HepG2 (cell line): ENCODE measurements at regions not wholly inside any gene's neighbourhood (a gene's known extent, or its start where the extent isn't known, plus 50 kb on each side); places are given as distances from the start of the nearest gene placed in this dataset.

Experiments
- ATAC-seq: fragments of 200-7000 bp; cut with Tn5 transposase; 3 replicates; pipeline ENCODE4 v1.9.1; 2020; ENCODE audit warnings: mild to moderate bottlenecking, moderate library complexity
- BruUV-seq: library from RNA; stranded (reverse); fragments of 400-500 nt; replicated peaks from 2 replicates; lab custom pipeline; 2021; lab: Mats Ljungman, UMichigan
- CTCF ChIA-PET: fragments of 300-600 bp; formaldehyde crosslinking; extraction: SDS; loops from one replicate; lab custom pipeline; 2021; ENCODE audit warnings: low total read pairs, inconsistent platforms, low intra/inter-chr PET ratio; lab: Yijun Ruan, JAX
- POLR2A ChIA-PET: fragments of 350-600 bp; sonication (Branson Sonifier 250); formaldehyde crosslinking; loops from one replicate; lab custom pipeline; 2020; ENCODE audit warnings: antibody characterized with exemption, inconsistent platforms; lab: Yijun Ruan, JAX
- DNase-seq: peaks from one replicate; pipeline ENCODE4 v3.0.0-alpha.2; 2015; ENCODE audit warnings: low spot score
- FAIRE-seq: peaks from 3 replicates; lab custom pipeline; 2011; peaks lifted over from hg19 to GRCh38; lab: Jason Lieb, UNC
- H2AFZ ChIP-seq: one replicate; pipeline ENCODE4 v1.6.1; 2011; ENCODE audit warnings: low read length, inconsistent platforms
- H3K27ac ChIP-seq: fragments of 300-600 bp; 3 replicates; pipeline ENCODE4 v1.8.0; 2011; ENCODE audit warnings: mixed run types, mild to moderate bottlenecking, mixed read lengths, low read length, inconsistent platforms; ENCODE audit not compliant: insufficient read depth; ENCODE audit errors: extremely low read length
- H3K27me3 ChIP-seq, 2 experiments: fragments of 200-600 bp in 1 of 2; 2 replicates in 1 of 2; 3 replicates in 1 of 2; pipeline versions ENCODE4 v1.6.0 to v1.8.0; 2011; ENCODE audit warnings: low read length in 2 of 2, mild to moderate bottlenecking in 2 of 2, moderate library complexity in 2 of 2, inconsistent platforms in 1 of 2; ENCODE audit not compliant: insufficient read depth in 2 of 2, control insufficient read depth in 1 of 2
- H3K36me3 ChIP-seq, 2 experiments: fragments of 200-600 bp in 1 of 2; replicated peaks in 1 of 2; 2 replicates in 1 of 2; 3 replicates in 1 of 2; pipeline versions ENCODE4 v1.5.1 to v1.8.0; 2011; ENCODE audit warnings: low read length in 2 of 2, inconsistent platforms in 1 of 2; ENCODE audit not compliant: insufficient read depth in 2 of 2, control insufficient read depth in 1 of 2
- H3K4me1 ChIP-seq: 2 replicates; pipeline ENCODE4 v1.5.1; 2012; ENCODE audit warnings: low read length, inconsistent platforms; ENCODE audit not compliant: insufficient read depth
- H3K4me2 ChIP-seq: 2 replicates; pipeline ENCODE4 v1.6.0; 2011; ENCODE audit warnings: low read depth, low read length, inconsistent platforms
- H3K4me3 ChIP-seq, 3 experiments: fragments of 200-600 bp in 1 of 3; sonication (generic), shearing (Covaris generic) in 1 of 3; replicated peaks in 1 of 3; 2 replicates each; pipeline ENCODE4 v1.5.1; 2011 to 2016; ENCODE audit warnings: low read length in 3 of 3, inconsistent platforms in 2 of 3, low read depth in 2 of 3, mild to moderate bottlenecking in 2 of 3, control low read depth in 1 of 3, mixed read lengths in 1 of 3; ENCODE audit not compliant: insufficient read depth in 1 of 3
- H3K79me2 ChIP-seq: one replicate; pipeline ENCODE4 v1.6.1; 2011; ENCODE audit warnings: low read length, inconsistent platforms; ENCODE audit not compliant: insufficient read depth
- H3K9ac ChIP-seq: 2 replicates; pipeline ENCODE4 v1.6.0; 2011; ENCODE audit warnings: mild to moderate bottlenecking, low read depth, low read length, inconsistent platforms; ENCODE audit not compliant: insufficient read depth
- H3K9me3 ChIP-seq: 2 replicates; pipeline ENCODE4 v1.5.1; 2012; ENCODE audit warnings: mild to moderate bottlenecking, low read length
- H4K20me1 ChIP-seq: 2 replicates; pipeline ENCODE4 v1.6.0; 2011; ENCODE audit warnings: inconsistent platforms, mild to moderate bottlenecking, low read length, moderate library complexity; ENCODE audit not compliant: insufficient read depth
- AGO1 ChIP-seq: fragments of 200-400 bp; formaldehyde crosslinking; IDR thresholded peaks from 2 replicates; pipeline ENCODE4 v1.6.1; 2017; ENCODE audit warnings: mild to moderate bottlenecking, low read depth, low read length, moderate library complexity; ENCODE audit not compliant: poor library complexity, severe bottlenecking
- CHD2 ChIP-seq: IDR thresholded peaks from 2 replicates; pipeline ENCODE4 v1.6.1; 2011; ENCODE audit warnings: low read depth, low read length, improper control_type of control experiment
- EED ChIP-seq: sonication (generic); formaldehyde crosslinking; IDR thresholded peaks from 2 replicates; pipeline ENCODE4 v1.5.0; 2020; ENCODE audit warnings: mild to moderate bottlenecking, missing genetic modification reagents
- FOSL1 ChIP-seq: sonication (generic); formaldehyde crosslinking; IDR thresholded peaks from 2 replicates; pipeline ENCODE4 v1.9.0; 2021; ENCODE audit warnings: missing genetic modification reagents, borderline replicate concordance
- WGBS: methylation state at CpG from one replicate; pipeline ENCODE4 v1.1.6; 2017; ENCODE audit warnings: low lambda C conversion rate; 5-methylcytosine and 5-hydroxymethylcytosine counted together
- in situ Hi-C: cut with HindIII; loops from 2 replicates; pipeline ENCODE4 v1.10.0; 2017; ENCODE audit warnings: low pct_unique_long_range_greater_than_20kb; ENCODE audit not compliant: extremely low pct_ligation_motif_present
- intact Hi-C: fragments of 100-400 bp; cut with micrococcal nuclease; formaldehyde crosslinking; loops from one replicate; pipeline ENCODE4 v1.10.0; 2022; ENCODE audit not compliant: unreplicated experiment
- TF ChIP-seq, protein P1 (sequence below): sonication (generic); formaldehyde crosslinking; IDR thresholded peaks from 2 replicates; pipeline ENCODE4 v1.4.0; 2020; ENCODE audit warnings: low read depth, mild to moderate bottlenecking, missing genetic modification reagents
- TF ChIP-seq, protein P2 (sequence below): sonication (generic); formaldehyde crosslinking; conservative IDR thresholded peaks from 2 replicates; pipeline ENCODE4 v1.4.0; 2020; ENCODE audit warnings: missing genetic modification reagents
- TF ChIP-seq, protein P3 (sequence below): sonication (generic); formaldehyde crosslinking; IDR thresholded peaks from 2 replicates; pipeline ENCODE4 v1.5.1; 2020; ENCODE audit warnings: missing genetic modification reagents, mild to moderate bottlenecking, borderline replicate concordance
- TF ChIP-seq, protein P4 (sequence below): sonication (generic); formaldehyde crosslinking; IDR thresholded peaks from 2 replicates; pipeline ENCODE4 v1.5.1; 2020; ENCODE audit warnings: missing genetic modification reagents, mild to moderate bottlenecking, borderline replicate concordance

DNA sequence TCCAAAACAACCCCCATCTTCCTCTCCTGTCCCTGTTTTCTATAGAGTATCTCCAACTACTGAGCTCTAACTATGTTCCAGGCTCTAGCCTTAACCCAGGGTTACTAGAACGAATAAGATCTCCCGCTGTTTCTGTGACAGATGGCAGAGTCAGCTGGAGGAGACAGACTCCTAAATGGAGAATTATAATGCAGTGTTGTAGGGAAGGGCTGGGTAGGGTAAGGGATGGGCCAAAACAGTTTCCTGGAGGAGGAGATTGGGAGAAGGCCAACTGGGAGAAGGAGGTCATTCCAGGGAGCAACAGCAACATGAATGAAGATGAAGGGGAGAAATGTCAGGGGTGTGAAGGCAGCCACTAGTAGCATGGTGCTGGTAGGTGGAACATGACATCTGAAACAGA lies 73.4 kb upstream of the ANO4 start:
- DNase-seq (no peak), FAIRE-seq (no peak), ATAC-seq (no peak)
- Histone ChIP-seq H3K27ac (no peak overlapping the region), H3K4me2 (no peak overlapping the region), H4K20me1 (no peaks in the 10 kb centered on the region), H3K9ac (no peak overlapping the region), H3K36me3 (no peaks in the 10 kb centered on the region), H3K4me3 (no peak overlapping the region), H3K79me2 (no peaks in the 10 kb centered on the region), H3K27me3 (peaks cover 3 to 49% of the 10 kb centered on the region in 2 experiments; a peak in 3 of 5 replicates), H2AFZ (no peak overlapping the region), H3K4me1 (no peaks in the 10 kb centered on the region), H3K9me3 (no peaks in the 10 kb centered on the region)
- WGBS: 0% methylated on average over 2 of the region's 2 CpGs
- in situ Hi-C loops: no loop called here
- intact Hi-C loops: no loop called here
- CTCF ChIA-PET: no interaction called here
- no TSS peak for BruUV-seq
- POLR2A ChIA-PET: no interaction called here
- TF ChIP-seq AGO1 (no peak), CHD2 (no peak), EED (CRISPR knock-in tag) (no peak), FOSL1 (no peak)
- TF ChIP-seq, protein P1, sequence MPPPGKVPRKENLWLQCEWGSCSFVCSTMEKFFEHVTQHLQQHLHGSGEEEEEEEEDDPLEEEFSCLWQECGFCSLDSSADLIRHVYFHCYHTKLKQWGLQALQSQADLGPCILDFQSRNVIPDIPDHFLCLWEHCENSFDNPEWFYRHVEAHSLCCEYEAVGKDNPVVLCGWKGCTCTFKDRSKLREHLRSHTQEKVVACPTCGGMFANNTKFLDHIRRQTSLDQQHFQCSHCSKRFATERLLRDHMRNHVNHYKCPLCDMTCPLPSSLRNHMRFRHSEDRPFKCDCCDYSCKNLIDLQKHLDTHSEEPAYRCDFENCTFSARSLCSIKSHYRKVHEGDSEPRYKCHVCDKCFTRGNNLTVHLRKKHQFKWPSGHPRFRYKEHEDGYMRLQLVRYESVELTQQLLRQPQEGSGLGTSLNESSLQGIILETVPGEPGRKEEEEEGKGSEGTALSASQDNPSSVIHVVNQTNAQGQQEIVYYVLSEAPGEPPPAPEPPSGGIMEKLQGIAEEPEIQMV (CRISPR knock-in tag): no peak
- TF ChIP-seq, protein P2, sequence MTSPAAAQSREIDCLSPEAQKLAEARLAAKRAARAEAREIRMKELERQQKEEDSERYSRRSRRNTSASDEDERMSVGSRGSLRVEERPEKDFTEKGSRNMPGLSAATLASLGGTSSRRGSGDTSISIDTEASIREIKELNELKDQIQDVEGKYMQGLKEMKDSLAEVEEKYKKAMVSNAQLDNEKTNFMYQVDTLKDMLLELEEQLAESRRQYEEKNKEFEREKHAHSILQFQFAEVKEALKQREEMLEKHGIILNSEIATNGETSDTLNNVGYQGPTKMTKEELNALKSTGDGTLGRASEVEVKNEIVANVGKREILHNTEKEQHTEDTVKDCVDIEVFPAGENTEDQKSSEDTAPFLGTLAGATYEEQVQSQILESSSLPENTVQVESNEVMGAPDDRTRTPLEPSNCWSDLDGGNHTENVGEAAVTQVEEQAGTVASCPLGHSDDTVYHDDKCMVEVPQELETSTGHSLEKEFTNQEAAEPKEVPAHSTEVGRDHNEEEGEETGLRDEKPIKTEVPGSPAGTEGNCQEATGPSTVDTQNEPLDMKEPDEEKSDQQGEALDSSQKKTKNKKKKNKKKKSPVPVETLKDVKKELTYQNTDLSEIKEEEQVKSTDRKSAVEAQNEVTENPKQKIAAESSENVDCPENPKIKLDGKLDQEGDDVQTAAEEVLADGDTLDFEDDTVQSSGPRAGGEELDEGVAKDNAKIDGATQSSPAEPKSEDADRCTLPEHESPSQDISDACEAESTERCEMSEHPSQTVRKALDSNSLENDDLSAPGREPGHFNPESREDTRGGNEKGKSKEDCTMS (CRISPR knock-in tag): no peak
- TF ChIP-seq, protein P3, sequence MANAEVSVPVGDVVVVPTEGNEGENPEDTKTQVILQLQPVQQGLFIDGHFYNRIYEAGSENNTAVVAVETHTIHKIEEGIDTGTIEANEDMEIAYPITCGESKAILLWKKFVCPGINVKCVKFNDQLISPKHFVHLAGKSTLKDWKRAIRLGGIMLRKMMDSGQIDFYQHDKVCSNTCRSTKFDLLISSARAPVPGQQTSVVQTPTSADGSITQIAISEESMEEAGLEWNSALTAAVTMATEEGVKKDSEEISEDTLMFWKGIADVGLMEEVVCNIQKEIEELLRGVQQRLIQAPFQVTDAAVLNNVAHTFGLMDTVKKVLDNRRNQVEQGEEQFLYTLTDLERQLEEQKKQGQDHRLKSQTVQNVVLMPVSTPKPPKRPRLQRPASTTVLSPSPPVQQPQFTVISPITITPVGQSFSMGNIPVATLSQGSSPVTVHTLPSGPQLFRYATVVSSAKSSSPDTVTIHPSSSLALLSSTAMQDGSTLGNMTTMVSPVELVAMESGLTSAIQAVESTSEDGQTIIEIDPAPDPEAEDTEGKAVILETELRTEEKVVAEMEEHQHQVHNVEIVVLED (CRISPR knock-in tag): no peak
- TF ChIP-seq, protein P4, sequence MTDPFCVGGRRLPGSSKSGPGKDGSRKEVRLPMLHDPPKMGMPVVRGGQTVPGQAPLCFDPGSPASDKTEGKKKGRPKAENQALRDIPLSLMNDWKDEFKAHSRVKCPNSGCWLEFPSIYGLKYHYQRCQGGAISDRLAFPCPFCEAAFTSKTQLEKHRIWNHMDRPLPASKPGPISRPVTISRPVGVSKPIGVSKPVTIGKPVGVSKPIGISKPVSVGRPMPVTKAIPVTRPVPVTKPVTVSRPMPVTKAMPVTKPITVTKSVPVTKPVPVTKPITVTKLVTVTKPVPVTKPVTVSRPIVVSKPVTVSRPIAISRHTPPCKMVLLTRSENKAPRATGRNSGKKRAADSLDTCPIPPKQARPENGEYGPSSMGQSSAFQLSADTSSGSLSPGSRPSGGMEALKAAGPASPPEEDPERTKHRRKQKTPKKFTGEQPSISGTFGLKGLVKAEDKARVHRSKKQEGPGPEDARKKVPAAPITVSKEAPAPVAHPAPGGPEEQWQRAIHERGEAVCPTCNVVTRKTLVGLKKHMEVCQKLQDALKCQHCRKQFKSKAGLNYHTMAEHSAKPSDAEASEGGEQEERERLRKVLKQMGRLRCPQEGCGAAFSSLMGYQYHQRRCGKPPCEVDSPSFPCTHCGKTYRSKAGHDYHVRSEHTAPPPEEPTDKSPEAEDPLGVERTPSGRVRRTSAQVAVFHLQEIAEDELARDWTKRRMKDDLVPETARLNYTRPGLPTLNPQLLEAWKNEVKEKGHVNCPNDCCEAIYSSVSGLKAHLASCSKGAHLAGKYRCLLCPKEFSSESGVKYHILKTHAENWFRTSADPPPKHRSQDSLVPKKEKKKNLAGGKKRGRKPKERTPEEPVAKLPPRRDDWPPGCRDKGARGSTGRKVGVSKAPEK (CRISPR knock-in tag): no peak
